GM18502 (cell line): ENCODE measurements at regions not wholly inside any gene's neighbourhood (a gene's known extent, or its start where the extent isn't known, plus 50 kb on each side); places are given as distances from the start of the nearest gene placed in this dataset.
"Not testable (repeated sequence)": the region's sequence is repeated elsewhere in the genome, so short reads cannot be mapped to it uniquely, and the experiment has no call there.

Experiments
- ATAC-seq: cut with Tn5 transposase; IDR thresholded peaks from one replicate; pipeline ENCODE4 v1.9.1; 2021; ENCODE audit warnings: mild to moderate bottlenecking; ENCODE audit not compliant: unreplicated experiment, poor library complexity

DNA sequence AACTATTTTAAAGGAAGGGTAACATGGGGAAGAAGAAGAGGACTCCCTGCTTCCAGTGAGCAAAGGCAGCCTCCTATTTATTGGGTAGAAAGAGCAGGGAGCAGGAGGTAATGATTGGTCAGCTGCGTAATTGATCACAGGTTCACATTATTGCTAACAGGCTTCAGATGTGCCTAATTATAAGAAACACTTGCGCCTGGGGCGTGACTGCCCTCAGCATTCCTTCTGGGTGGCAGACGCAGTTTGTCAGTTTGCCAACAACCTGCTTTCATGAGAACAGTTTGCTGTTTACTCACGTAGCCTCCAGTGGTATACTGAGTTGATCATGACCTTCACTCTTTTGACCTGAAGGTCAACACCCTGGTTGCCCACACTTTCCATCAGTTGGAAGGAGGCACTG, 166.0 kb upstream of the AUTS2 start:
- ATAC-seq: not testable (repeated sequence)

DNA sequence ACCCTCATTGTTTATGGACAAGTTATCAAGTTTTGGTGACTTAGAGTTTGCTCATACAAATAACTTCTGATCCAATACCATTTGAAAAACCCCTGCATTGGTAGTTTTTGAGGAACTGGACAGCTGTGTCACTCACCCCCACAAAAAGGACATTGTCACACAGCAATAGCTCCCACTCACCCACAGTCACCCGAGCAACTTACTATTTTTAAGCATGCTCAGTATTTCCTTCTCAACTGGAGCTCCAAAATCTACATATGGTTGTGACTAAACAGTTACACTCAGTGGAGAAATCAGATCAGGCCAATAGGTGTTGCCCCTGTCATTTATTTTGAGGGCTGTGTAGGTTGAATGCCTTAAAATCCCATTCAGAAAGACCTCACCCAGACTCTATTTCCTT, 165.2 kb upstream of the AUTS2 start:
- ATAC-seq: no peak

DNA sequence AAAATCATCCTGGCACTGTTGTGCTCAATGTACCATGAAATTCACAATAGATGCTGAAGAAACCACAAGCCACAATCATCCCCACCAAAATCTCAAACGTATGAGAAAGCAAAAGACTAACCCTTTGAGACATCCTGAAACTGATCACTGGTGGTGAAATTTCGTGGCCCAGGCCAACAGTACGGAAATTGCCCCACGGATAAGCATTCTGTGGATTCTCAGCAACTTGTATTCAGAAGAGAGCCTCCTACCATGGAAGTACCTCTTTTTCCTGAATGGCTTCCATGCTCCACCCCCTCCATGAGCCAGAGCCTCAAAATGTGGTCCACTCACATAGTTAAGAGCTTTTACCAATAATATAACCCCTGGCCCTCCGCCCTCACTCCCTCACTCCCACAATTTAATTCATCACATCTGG, 163.9 kb upstream of the AUTS2 start:
- no peak for ATAC-seq

DNA sequence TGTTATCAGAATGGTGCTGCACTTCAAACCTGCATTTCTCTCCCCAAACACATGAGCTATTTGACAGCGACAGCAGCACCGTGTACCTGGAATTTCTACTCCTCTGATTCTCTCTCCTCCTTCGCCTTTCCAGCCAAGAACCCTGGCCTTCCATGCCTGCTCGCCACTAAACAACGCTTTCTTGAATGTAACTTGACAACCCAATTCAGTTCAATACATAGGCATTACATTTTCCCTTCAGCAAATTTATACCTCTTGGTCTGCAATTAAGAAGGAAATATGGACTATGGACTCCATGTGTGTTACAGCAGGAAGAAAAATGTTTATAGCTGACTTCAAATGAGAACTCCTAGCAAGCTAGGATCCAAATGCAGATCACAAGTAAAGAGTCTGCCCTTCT, 162.6 kb upstream of the AUTS2 start:
- no peak for ATAC-seq

DNA sequence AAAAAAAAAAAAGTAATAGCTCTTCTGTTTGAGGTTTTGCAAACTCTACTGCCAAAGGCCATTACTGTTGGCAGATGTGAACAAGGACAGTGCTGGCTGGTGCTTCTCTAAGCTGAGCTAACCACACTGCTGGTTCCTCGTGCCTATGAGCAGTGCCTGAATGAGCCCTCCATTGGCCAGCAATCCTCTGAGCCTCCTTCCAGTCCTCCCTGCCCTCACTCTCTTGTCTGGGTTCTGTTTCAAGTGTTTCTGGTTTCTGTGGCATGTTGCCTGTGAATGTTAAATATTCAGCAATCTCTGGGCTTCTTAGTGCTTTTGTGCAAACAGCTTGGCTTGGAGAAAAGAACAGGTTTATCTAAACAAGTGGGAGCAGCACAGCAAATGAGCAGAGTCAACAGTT, 161.3 kb upstream of the AUTS2 start:
- ATAC-seq: no peak

DNA sequence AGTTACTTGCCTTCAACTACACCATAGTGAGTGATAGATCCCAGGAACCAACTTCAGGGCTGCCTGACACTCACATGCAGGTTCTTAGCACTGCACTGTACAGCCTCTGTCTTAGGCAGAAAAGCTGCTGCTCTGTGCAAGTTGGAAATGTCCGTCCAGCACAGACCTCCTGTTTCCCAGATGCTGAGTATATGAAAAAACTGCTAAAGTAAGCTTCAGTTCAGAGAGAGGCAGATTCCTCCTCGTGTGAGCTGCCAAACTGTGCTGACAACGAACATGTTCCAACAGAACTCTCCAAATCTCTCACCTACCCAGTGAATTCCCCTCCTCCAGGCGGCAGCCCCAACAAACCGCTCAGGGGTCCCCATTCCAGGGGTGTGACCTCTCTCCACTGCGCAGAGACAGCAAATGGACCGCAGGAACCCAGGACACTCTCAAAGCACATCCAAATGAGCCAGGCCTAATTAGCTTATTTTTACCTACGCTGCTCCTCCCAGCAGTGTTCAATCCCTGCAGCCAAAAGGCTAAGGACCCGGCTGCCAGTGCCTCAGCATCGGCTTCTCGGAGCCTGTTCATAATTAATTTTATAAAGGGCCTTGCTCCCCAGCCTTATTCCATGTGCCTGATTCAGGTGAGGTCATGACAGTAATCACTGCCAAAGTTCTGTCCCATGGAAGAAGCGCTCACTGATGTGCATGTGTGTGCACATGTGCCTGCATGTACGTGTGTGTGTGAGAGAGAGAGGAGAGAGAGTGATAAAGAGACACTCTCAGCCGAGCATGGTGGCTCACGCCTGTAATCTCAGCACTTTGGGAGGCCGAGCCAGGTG, 159.5 kb upstream of the AUTS2 start:
- no peak for ATAC-seq

DNA sequence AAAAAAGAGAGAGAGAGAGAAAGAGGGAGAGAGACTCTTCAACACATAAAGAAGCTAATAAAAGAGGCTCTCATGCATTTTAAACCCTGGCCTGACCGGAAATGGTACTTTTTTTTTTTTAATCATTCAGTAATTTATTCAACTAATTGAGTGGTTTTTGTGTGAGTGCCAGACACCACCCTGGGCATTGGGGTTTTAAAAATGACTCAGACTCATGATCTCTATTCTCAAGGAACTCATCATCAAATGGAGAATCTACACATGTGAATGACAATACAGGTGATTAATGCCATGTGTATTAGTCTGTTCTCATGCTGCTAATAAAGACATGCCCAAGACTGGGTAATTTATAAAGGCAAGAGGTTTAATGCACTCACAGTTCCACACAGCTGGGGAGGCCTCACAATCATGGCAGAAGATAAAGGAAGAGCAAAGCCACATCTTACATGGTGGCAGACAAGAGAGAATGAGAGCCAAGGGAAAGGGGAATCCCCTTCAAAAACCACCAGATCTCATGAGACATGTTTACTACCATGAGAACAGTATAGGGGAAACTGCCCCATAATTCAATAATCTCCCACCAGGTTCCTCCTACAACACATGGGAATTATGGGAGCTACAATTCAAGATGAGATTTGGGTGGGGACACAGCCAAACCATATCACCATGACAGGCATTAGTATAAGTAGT, 158.5 kb upstream of the AUTS2 start:
- no peak for ATAC-seq

DNA sequence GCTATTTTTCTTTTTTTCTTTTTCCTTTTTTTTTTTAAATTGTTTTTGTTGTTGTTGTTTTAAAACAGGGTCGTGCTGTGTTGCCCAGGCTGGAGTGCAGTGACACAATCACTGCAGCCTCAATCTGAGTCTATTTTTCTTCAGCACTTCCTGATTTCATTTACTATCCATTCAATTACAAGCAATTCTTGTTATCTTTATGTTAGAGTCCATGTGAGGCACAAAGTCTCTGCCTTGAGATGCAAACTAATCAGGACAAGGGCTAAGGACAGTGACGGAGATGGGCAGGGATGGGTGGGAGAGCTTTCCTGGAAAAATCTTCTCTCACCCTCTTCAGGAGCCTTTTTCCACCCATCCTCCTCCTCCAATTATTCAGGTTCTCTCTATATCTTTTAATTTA, 157.3 kb upstream of the AUTS2 start:
- ATAC-seq: no peak

DNA sequence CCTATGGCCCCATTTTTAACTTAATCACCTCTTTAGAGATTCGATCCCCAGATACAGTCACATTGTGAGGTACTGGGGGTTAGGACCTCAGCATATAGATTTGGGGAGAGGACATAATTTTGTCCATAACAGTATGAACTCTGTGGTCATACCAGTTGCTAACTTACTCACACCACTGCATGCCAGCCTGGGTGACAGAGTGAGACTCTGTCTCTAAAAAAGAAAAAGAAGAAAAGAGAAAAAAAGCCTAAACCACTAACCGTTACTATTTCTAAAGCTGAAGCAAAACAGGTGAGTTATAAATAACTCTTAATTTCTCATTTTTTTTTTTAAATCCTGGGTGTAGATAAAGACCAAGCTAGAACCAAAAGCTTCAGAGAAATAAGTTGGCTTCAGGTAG, 155.1 kb upstream of the AUTS2 start:
- ATAC-seq: no peak

DNA sequence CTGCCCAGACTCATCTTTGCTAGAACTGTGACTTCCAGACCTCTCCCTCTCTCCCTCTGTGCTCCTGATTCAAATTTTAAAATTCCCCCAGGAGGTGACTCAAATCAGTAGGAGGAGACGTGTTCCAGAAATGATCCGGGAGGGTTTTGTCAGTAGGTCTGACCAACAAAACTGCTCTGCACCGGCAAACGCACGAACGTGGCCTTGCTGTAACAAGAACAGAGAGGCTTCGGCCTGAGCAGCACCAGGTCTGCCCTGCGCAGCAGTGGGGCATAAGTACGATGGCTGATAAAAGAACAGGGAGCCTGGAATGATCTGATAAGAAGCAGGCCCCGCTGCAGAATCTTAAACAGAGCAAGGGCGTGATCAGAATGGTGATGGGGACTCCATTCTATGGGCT, 152.7 kb upstream of the AUTS2 start:
- no peak for ATAC-seq

DNA sequence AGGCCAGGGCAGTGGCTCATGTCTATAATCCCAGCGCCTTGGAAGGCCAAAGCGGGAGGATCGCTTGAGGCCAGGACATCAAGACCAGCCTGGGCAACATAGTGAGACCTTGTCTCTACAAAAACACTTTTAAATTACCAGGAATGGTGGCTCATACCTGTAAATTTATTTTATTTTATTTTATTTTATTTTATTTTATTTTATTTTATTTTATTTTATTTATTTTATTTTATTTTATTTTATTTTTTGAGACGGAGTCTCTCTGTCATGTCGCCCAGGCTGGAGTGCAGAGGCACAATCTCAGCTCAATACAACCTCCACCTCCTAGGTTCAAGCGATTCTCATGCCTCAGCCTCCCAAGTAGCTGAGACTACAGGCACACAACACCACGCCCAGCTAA, 152.1 kb upstream of the AUTS2 start:
- not testable (repeated sequence) for ATAC-seq

DNA sequence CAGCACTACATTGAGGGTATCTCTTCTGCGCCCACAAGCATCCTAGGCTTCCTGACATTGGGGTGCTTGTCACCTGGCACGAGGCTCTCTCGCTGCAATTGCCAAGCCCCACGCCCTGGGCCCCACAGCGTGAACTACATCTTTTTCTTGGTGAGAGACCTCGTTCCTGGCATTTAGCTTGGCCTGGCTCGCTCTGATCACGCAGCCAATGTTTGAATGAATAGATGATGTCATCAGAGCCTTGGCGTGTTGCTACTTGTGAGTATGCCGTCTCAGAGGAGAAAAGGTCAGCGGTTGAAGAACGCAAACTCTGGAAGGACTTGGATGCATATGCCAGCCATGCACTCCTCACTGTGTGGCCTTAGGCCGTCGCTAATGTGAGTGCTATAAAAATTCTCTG, 150.2 kb upstream of the AUTS2 start:
- no peak for ATAC-seq

DNA sequence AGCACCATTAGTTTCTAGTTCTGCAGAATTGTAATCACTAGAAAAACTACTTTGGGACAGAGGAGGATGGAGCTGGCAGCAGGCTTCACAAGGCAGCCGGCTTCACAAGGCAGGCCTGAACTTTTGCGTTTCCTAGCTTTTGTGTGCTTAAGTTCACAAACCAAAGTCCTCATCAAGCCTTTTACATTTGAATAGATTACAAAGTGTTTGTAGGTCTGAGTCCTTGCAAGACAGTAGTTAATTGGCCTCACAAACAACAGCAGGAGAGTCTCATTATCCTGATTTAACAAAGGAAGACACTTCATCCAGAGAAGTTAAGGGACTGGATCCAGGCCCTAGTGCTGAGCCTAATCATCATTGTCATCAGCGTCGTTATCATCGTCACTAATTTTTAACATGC, 147.8 kb upstream of the AUTS2 start:
- no peak for ATAC-seq

DNA sequence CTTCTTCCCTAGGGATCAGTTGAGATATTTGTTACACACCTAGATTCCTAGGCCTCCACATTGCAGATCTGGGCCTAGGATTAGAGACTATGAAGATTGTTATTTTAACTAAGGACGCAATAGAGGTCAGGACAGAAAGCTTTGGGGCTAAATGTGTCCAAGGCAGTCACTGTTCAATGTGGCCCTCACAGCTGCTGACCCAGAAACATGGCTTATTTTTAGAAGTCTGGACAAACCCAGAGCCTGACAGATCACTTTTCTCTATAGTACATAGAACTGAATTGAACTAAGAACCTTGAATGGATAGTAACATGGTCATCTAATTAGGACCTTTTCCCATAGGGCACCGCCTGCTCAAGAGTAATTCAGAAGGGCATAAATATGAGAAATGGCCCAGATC, 146.6 kb upstream of the AUTS2 start:
- ATAC-seq: no peak

DNA sequence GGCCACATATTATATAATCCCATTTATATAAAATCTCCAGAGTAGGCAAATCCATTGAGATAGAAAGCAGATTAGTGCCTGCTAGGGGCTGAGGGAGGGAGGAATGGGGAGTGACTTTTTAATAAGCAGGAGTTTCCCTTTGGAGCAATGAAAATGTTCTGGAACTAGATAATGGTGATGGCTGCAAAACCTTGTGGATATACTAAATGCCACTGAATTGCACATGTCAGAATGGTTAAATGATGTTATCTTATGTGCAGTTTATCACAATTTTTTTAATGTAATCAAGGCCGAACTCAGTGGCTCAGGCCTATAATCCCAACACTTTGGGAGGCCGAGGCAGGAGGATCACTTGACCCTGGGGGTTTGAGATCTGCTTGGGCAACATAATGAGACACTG, 145.5 kb upstream of the AUTS2 start:
- no peak for ATAC-seq

DNA sequence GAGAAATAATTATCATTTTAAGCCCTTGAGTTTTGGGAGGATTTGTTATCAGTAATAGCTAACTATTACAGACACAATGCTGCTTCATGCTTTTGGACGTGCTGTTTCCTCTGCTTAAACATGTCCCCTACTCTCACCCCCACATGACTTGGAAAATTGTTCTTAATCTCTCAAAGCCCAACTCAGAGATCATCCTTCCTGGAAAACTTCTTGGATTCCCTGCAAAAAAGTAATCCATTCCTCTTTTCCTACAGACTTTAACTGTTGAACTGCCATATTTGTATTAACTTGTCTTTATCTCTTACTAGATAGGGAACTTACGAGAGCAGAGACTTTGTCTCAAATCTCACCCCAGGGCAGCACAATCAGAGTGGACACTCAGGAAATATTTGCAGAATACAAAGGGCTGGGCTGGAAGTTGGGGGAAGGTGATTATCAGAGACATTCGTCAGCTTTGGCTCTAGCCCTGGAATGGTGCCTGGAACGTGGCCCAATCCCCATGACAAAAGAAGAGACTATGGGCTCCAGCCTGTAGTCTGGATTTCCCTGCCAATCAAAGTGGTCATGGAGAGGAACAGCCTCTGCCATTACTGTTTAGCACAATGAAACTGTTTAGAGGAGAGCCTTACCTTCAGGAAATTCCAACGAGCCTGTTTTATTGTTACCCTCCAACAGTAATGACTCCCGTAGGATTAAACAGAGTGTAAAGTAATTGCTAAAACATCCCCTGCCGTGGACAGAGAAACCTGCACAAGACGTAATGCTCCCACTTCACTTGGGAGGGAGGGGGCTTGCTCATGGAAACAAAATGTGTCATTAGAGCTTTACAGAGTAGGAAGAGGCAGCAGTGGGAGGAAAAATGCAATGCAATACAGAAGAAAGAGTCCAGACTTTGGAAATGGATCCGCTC, 140.4 kb upstream of the AUTS2 start:
- no peak for ATAC-seq

DNA sequence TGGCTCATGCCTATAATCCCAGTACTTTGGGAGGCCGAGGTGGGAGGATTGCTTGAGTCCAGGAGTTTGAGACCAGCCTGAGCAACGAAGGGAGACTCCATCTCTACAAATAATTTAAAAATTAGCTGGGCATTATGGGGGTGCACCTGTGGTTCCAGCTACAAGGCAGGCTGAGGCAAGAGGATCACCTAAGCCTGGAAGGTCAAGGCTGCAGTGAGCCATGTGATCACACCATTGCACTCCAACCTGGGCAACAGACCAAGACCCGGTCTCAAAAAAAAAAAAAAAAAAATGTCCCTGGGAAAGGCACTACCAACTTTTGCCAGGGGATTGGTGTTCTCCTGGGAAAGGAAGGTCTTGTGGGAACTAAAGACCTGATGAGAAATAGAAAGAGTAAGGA, 134.2 kb upstream of the AUTS2 start:
- ATAC-seq: no peak

DNA sequence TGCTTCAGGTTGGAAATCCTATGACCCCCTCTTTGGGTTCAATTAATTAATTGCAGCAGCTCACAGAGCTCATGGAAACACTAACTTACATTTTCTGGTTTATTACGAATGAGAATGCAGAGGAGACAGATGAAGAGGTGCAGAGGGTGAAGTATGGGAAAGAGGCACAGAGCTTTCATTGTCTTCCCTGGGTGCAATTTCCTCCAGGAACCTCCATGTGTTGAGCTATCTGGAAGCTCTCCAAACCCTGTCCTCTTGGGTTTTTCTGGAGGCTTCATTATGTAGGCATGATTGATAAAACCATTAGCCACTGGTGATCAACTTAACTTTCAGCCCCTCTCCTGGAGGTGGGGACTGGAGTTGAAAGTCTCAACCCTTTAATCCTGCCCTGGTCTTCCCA, 133.0 kb upstream of the AUTS2 start:
- no peak for ATAC-seq

DNA sequence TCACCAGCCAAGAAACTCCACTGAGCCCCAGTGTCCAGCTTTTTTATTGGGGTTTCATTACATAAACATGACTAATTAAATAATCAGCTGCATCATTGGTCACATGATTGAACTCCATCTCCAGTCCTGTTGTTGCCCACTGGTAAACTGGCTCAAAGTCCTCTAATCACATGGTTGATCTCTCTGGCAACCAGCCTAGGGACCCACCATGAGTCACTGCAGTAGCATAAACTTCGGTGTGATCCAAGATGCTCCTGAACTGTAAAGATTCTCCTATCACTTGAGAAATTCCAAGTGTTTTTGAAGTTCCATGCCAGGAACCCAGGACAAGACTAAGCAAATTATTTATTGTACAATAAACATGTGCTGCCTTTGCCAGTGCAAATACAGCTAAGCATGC, 130.4 kb upstream of the AUTS2 start:
- ATAC-seq: no peak

DNA sequence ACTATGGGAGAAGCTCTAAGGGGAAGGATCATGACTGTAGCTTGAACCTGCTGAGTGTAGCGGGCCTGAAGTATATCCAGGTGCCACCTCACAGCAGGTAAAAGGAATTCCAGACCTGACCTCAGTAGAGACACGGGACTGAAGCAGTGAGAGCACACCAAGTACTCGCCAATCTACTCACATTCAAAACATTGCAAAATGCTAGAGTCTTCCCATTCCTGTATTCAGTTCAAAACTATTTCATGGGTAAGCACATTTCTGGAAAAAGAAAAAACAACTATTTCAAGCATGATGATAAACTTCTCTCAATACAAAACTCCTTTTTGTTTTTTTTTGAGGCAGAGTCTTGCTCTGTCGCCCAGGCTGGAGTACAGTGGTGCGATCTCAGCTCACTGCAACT, 121.9 kb upstream of the AUTS2 start:
- no peak for ATAC-seq

DNA sequence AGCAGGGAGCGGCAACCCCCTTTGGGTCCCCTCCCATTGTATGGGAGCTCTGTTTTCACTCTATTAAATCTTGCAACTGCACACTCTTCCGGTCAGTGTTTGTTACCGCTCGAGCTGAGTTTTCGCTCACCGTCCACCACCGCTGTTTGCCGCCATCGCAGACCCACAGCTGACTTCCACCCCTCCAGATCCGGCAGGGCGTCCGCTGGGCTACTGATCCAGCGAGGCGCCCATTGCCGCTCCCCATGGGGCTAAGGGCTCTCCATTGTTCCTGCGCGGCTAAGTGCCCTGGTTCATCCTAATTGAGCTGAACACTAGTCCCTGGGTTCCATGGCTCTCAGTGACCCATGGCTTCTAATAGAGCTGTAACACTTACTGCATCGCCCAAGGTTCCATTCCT, 115.6 kb upstream of the AUTS2 start:
- ATAC-seq: no peak
